DMS79 (cell line): ENCODE measurements at regions not wholly inside any gene's neighbourhood (a gene's known extent, or its start where the extent isn't known, plus 50 kb on each side); places are given as distances from the start of the nearest gene placed in this dataset.
A peak's percentile ranks its signal among the peaks of the same experiment; 100 is the strongest.

Experiments
- DNase-seq: peaks from one replicate; lab custom pipeline; 2025; lab: John Stamatoyannopoulos, UW

- DNase-seq, result no peak
Observed at GRCh38 chr11:127644366-127644765, 643.8 kb upstream of the KIRREL3 start.

- peak; percentile 21 for DNase-seq
Observed at GRCh38 chr11:127643268-127644058, 642.9 kb upstream of the KIRREL3 start.

GRCh38 chr11:127640561-127641451 is 640.2 kb upstream of the KIRREL3 start:
- peak; percentile 82 for DNase-seq

- no peak for DNase-seq
Observed at GRCh38 chr11:127639916-127640315, 639.3 kb upstream of the KIRREL3 start.

- DNase-seq, result no peak
Observed at GRCh38 chr11:127632976-127633680, 632.6 kb upstream of the KIRREL3 start.

GRCh38 chr11:127632546-127632945 is 632.0 kb upstream of the KIRREL3 start:
- no peak for DNase-seq

GRCh38 chr11:127631974-127632373 is 631.4 kb upstream of the KIRREL3 start:
- DNase-seq, result no peak

GRCh38 chr11:127629200-127629599 is 628.6 kb upstream of the KIRREL3 start:
- DNase-seq, result no peak

GRCh38 chr11:127628458-127628785 is 627.9 kb upstream of the KIRREL3 start:
- DNase-seq, result no peak

- DNase-seq, result peak; percentile 81
Observed at GRCh38 chr11:127627629-127628457, 627.3 kb upstream of the KIRREL3 start.

- DNase-seq, result no peak
Observed at GRCh38 chr11:127627204-127627603, 626.6 kb upstream of the KIRREL3 start.

GRCh38 chr11:127625402-127625801 is 624.8 kb upstream of the KIRREL3 start:
- no peak for DNase-seq

- peak; percentile 39 for DNase-seq
Observed at GRCh38 chr11:127624306-127624856, 623.8 kb upstream of the KIRREL3 start.

- DNase-seq, result no peak
Observed at GRCh38 chr11:127622686-127623085, 622.1 kb upstream of the KIRREL3 start.

- DNase-seq, result no peak
Observed at GRCh38 chr11:127620671-127621070, 620.1 kb upstream of the KIRREL3 start.

GRCh38 chr11:127619946-127620345 is 619.4 kb upstream of the KIRREL3 start:
- no peak for DNase-seq

- no peak for DNase-seq
Observed at GRCh38 chr11:127618721-127619120, 618.2 kb upstream of the KIRREL3 start.

- no peak for DNase-seq
Observed at GRCh38 chr11:127616158-127616557, 615.6 kb upstream of the KIRREL3 start.

GRCh38 chr11:127612607-127613006 is 612.0 kb upstream of the KIRREL3 start:
- DNase-seq, result no peak

- DNase-seq, result no peak
Observed at GRCh38 chr11:127609025-127609773, 608.6 kb upstream of the KIRREL3 start.
